HCT116 (cell line): ENCODE measurements at regions not wholly inside any gene's neighbourhood (a gene's known extent, or its start where the extent isn't known, plus 50 kb on each side); places are given as distances from the start of the nearest gene placed in this dataset.

Experiments
- ATAC-seq: fragments of 200-7000 bp; cut with Tn5 transposase; 2 replicates; pipeline ENCODE4 v1.9.1; 2020; ENCODE audit warnings: mild to moderate bottlenecking, moderate library complexity
- BruUV-seq: library from RNA; stranded (reverse); fragments of 400-500 nt; replicated peaks from 2 replicates; lab custom pipeline; 2021; lab: Mats Ljungman, UMichigan
- CTCF ChIA-PET: fragments of 300-600 bp; sonication (Branson Sonifier 250); formaldehyde crosslinking; loops from one replicate; lab custom pipeline; 2021; ENCODE audit warnings: antibody characterized with exemption; lab: Charles Lee
- POLR2A ChIA-PET: fragments of 300-600, 350-600 bp; sonication (Branson Sonifier 250); formaldehyde crosslinking; loops from one replicate; lab custom pipeline; 2021; ENCODE audit warnings: antibody characterized with exemption; lab: Charles Lee
- RAD21 ChIA-PET, 2 experiments: fragments of 300-600 bp; sonication (Branson Sonifier 250); formaldehyde crosslinking; loops; one replicate each; lab custom pipeline; 2023; ENCODE audit warnings: low total read pairs in 2 of 2; ENCODE audit not compliant: uncharacterized antibody in 2 of 2, unreplicated experiment in 2 of 2, low non-redundant PET in 1 of 2; lab: Charles Lee
- DNase-seq: peaks from one replicate; pipeline ENCODE4 v3.0.0-alpha.2; 2010; ENCODE audit warnings: low read depth, low spot score
- H2AFZ ChIP-seq: fragments of 200-600 bp; shearing (Covaris generic), sonication (generic); 2 replicates; pipeline ENCODE4 v1.6.1; 2017; ENCODE audit warnings: low read depth, mixed run types, mixed read lengths, antibody characterized with exemption, low read length; ENCODE audit not compliant: poor library complexity, severe bottlenecking
- H3K27ac ChIP-seq: 2 replicates; pipeline ENCODE4 v1.5.1; 2012; ENCODE audit warnings: low read depth, low read length
- H3K27me3 ChIP-seq: fragments of 200-600 bp; sonication (generic); 2 replicates; pipeline ENCODE4 v1.6.1; 2016; ENCODE audit warnings: mixed run types, low read length, mixed read lengths; ENCODE audit not compliant: insufficient read depth
- H3K36me3 ChIP-seq, 2 experiments: fragments of 200-500 bp in 1 of 2; fragments of 200-600 bp in 1 of 2; sonication (Bioruptor generic) in 1 of 2; sonication (generic) in 1 of 2; 2 replicates each; pipeline versions ENCODE4 v1.5.1 to v1.6.1; 2014 to 2016; ENCODE audit warnings: low read length in 2 of 2, inconsistent platforms in 1 of 2, mixed read lengths in 1 of 2, mixed run types in 1 of 2; ENCODE audit not compliant: insufficient read depth in 2 of 2, control insufficient read depth in 1 of 2
- H3K4me1 ChIP-seq, 2 experiments: fragments of 200-600 bp in 1 of 2; sonication (generic) in 1 of 2; 2 replicates each; pipeline versions ENCODE4 v1.5.1 to v1.6.1; 2012 to 2017; ENCODE audit warnings: low read length in 2 of 2, inconsistent platforms in 1 of 2, mild to moderate bottlenecking in 1 of 2, mixed read lengths in 1 of 2, mixed run types in 1 of 2, moderate library complexity in 1 of 2; ENCODE audit not compliant: insufficient read depth in 2 of 2, control insufficient read depth in 1 of 2
- H3K4me2 ChIP-seq: fragments of 200-600 bp; sonication (generic); 2 replicates; pipeline ENCODE4 v1.6.1; 2017; ENCODE audit warnings: mixed run types, low read length, mixed read lengths
- H3K4me3 ChIP-seq, 2 experiments: fragments of 200-600 bp in 1 of 2; sonication (generic) in 1 of 2; replicated peaks in 1 of 2; 2 replicates each; pipeline ENCODE4 v1.5.1; 2011 to 2016; ENCODE audit warnings: low read length in 2 of 2, control low read depth in 1 of 2, low read depth in 1 of 2, mild to moderate bottlenecking in 1 of 2, mixed read lengths in 1 of 2, mixed run types in 1 of 2
- H3K79me2 ChIP-seq: fragments of 200-600 bp; sonication (generic); 2 replicates; pipeline ENCODE4 v1.6.1; 2017; ENCODE audit warnings: mild to moderate bottlenecking, mixed run types, low read length, moderate library complexity, mixed read lengths; ENCODE audit not compliant: insufficient read depth
- H3K9ac ChIP-seq: fragments of 200-600 bp; sonication (generic); 2 replicates; pipeline ENCODE4 v1.6.1; 2016; ENCODE audit warnings: low read length, mixed read lengths
- H3K9me2 ChIP-seq: fragments of 200-600 bp; sonication (generic), shearing (Covaris generic); 2 replicates; pipeline ENCODE4 v1.6.1; 2017; ENCODE audit warnings: mixed run types, mild to moderate bottlenecking, moderate library complexity; ENCODE audit not compliant: insufficient read depth
- H3K9me3 ChIP-seq, 2 experiments: fragments of 200-500 bp in 1 of 2; fragments of 200-600 bp in 1 of 2; sonication (Bioruptor generic) in 1 of 2; sonication (generic) in 1 of 2; 2 replicates each; pipeline ENCODE4 v1.6.1; 2014 to 2017; ENCODE audit warnings: low read length in 2 of 2, mixed read lengths in 2 of 2, inconsistent platforms in 1 of 2, low read depth in 1 of 2, mild to moderate bottlenecking in 1 of 2, mixed run types in 1 of 2, moderate library complexity in 1 of 2; ENCODE audit not compliant: control insufficient read depth in 1 of 2, insufficient read depth in 1 of 2
- H4K20me1 ChIP-seq: fragments of 200-600 bp; sonication (generic), shearing (Covaris generic); 2 replicates; pipeline ENCODE4 v1.6.1; 2017; ENCODE audit warnings: mixed run types, mild to moderate bottlenecking, moderate library complexity; ENCODE audit not compliant: insufficient read depth
- ATF3 ChIP-seq: IDR thresholded peaks from 2 replicates; pipeline ENCODE4 v1.6.1; 2012
- CBX3 ChIP-seq: IDR thresholded peaks from 2 replicates; pipeline ENCODE4 v1.6.1; 2012; ENCODE audit warnings: low read depth
- JUND ChIP-seq: IDR thresholded peaks from 2 replicates; pipeline ENCODE4 v1.6.1; 2012
- MAX ChIP-seq: IDR thresholded peaks from 2 replicates; pipeline ENCODE4 v1.6.1; 2012
- TCF7L2 ChIP-seq: IDR thresholded peaks from 2 replicates; pipeline ENCODE4 v1.7.0; 2011; ENCODE audit warnings: borderline replicate concordance, inconsistent platforms; ENCODE audit not compliant: insufficient read depth, insufficient read length; ENCODE audit errors: extremely low read depth
- ZNF274 ChIP-seq: fragments of 200-500 bp; sonication (Bioruptor generic); IDR thresholded peaks from 2 replicates; pipeline ENCODE4 v1.6.1; 2014; ENCODE audit warnings: mild to moderate bottlenecking, low read depth, low read length, inconsistent platforms
- intact Hi-C: fragments of 100-400 bp; cut with micrococcal nuclease; formaldehyde crosslinking; loops from 2 replicates; pipeline ENCODE4 v1.10.0; 2022
- TF ChIP-seq, protein P1 (sequence below): IDR thresholded peaks from 2 replicates; pipeline ENCODE4 v1.6.1; 2012; ENCODE audit warnings: low read depth

DNA sequence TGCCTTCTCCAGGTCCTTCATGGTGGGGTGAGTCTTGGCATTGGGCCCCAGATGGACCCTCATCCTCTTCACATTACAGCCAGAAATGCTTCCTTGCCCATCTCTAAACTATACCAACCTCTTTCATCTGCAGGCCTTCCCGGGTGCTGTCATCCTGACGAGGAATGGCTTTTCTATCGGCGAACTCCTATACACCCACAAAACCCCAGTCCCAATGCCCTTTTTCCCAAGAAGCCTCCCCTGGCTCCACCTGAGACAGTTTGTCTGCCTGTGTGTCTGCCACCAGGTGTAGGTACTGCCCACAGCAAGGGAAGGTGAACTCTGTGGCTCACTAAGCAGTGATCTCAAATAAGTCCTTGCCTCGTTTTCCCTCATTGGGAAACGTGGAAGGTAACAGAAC, 55.3 kb downstream of the PTPRS start:
- no peaks in the 10 kb centered on the region for H4K20me1 ChIP-seq
- TF ChIP-seq JUND (no peak), TCF7L2 (no peak), CBX3 (no peak), ZNF274 (no peak), ATF3 (no peak), MAX (no peak)
- TF ChIP-seq, protein P1, sequence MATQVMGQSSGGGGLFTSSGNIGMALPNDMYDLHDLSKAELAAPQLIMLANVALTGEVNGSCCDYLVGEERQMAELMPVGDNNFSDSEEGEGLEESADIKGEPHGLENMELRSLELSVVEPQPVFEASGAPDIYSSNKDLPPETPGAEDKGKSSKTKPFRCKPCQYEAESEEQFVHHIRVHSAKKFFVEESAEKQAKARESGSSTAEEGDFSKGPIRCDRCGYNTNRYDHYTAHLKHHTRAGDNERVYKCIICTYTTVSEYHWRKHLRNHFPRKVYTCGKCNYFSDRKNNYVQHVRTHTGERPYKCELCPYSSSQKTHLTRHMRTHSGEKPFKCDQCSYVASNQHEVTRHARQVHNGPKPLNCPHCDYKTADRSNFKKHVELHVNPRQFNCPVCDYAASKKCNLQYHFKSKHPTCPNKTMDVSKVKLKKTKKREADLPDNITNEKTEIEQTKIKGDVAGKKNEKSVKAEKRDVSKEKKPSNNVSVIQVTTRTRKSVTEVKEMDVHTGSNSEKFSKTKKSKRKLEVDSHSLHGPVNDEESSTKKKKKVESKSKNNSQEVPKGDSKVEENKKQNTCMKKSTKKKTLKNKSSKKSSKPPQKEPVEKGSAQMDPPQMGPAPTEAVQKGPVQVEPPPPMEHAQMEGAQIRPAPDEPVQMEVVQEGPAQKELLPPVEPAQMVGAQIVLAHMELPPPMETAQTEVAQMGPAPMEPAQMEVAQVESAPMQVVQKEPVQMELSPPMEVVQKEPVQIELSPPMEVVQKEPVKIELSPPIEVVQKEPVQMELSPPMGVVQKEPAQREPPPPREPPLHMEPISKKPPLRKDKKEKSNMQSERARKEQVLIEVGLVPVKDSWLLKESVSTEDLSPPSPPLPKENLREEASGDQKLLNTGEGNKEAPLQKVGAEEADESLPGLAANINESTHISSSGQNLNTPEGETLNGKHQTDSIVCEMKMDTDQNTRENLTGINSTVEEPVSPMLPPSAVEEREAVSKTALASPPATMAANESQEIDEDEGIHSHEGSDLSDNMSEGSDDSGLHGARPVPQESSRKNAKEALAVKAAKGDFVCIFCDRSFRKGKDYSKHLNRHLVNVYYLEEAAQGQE: no peak
- TF ChIP-seq, all 23 proteins: peak for 0
- Histone ChIP-seq H3K9ac (no peak overlapping the region), H3K9me2 (no peaks in the 10 kb centered on the region), H3K27me3 (no peaks in the 10 kb centered on the region), H3K4me2 (no peak overlapping the region), H3K4me1 (no peaks in the 10 kb centered on the region), H3K9me3 (no peaks in the 10 kb centered on the region), H3K79me2 (peaks cover 29% of the 10 kb centered on the region; the same call in 1 of the 2 replicates), H3K36me3 (peaks cover 3 to 7% of the 10 kb centered on the region in 2 experiments; a peak in 2 of 4 replicates), H2AFZ (no peak overlapping the region), H3K4me3 (no peak overlapping the region), H3K27ac (no peak overlapping the region)
- no peak for DNase-seq
- POLR2A ChIA-PET: no interaction called here
- ATAC-seq: no peak
- CTCF ChIA-PET: no interaction called here
- TSS peak; percentile 25 for BruUV-seq
- intact Hi-C loops: no loop called here
- RAD21 ChIA-PET: no interaction called here
